Spleen (tissue), 11 donors: ENCODE measurements at regions not wholly inside any gene's neighbourhood (a gene's known extent, or its start where the extent isn't known, plus 50 kb on each side); places are given as distances from the start of the nearest gene placed in this dataset.

Source experiments
- DNase-seq: peaks from one replicate; pipeline ENCODE4 v3.0.0-alpha.2; 2020
- H3K27ac ChIP-seq, 8 donors: fragments of 200-600 bp; sonication (generic) in 7 of 8; 1 replicate in 4 of 8; 2 replicates in 4 of 8; pipeline versions ENCODE4 v1.5.0 to v1.8.0; 2016 to 2021; ENCODE audit warnings: inconsistent platforms in 4 of 8, mild to moderate bottlenecking in 4 of 8, moderate library complexity in 1 of 8
- H3K27me3 ChIP-seq, 7 donors: fragments of 200-600 bp; sonication (generic) in 6 of 7; replicated peaks in 1 of 7; 1 replicate in 4 of 7; 2 replicates in 3 of 7; pipeline versions ENCODE4 v1.5.0 to v1.8.0; 2016 to 2021; ENCODE audit warnings: inconsistent platforms in 3 of 7, mild to moderate bottlenecking in 1 of 7
- H3K36me3 ChIP-seq, 6 donors: fragments of 200-600 bp; sonication (generic) in 5 of 6; 1 replicate in 4 of 6; 2 replicates in 2 of 6; pipeline versions ENCODE4 v1.5.0 to v1.8.0; 2016 to 2021; ENCODE audit warnings: inconsistent platforms in 2 of 6
- H3K4me1 ChIP-seq, 6 donors: fragments of 200-600 bp; sonication (generic) in 5 of 6; 1 replicate in 3 of 6; 2 replicates in 3 of 6; pipeline versions ENCODE4 v1.5.0 to v1.8.0; 2016 to 2021; ENCODE audit warnings: inconsistent platforms in 3 of 6
- H3K4me3 ChIP-seq, 8 donors: fragments of 200-600 bp; sonication (generic) in 7 of 8; 1 replicate in 4 of 8; 2 replicates in 4 of 8; pipeline versions ENCODE4 v1.5.0 to v1.8.0; 2016 to 2021; ENCODE audit warnings: inconsistent platforms in 4 of 8, mild to moderate bottlenecking in 4 of 8, moderate library complexity in 2 of 8
- H3K9me3 ChIP-seq, 8 donors: fragments of 200-600 bp; sonication (generic) in 7 of 8; 1 replicate in 4 of 8; 2 replicates in 4 of 8; pipeline versions ENCODE4 v1.5.0 to v1.8.0; 2016 to 2021; ENCODE audit warnings: inconsistent platforms in 4 of 8
- CTCF ChIP-seq, 11 experiments: fragments of 200-600 bp in 7 of 11; fragments of 450-650 bp in 4 of 11; sonication (generic) in 4 of 11; IDR thresholded peaks in 8 of 11; conservative IDR thresholded peaks in 3 of 11; 1 replicate in 7 of 11; 2 replicates in 4 of 11; pipeline versions ENCODE4 v1.4.0 to v1.8.0; 2016 to 2021; ENCODE audit warnings: antibody characterized with exemption in 11 of 11, inconsistent platforms in 4 of 11, mild to moderate bottlenecking in 1 of 11
- POLR2A ChIP-seq, 3 donors: fragments of 450-650 bp; IDR thresholded peaks; one replicate each; pipeline ENCODE4 v1.5.1; 2017; ENCODE audit warnings: antibody characterized with exemption in 3 of 3, mild to moderate bottlenecking in 1 of 3
- POLR2AphosphoS5 ChIP-seq, 3 donors: sonication (generic); formaldehyde crosslinking; IDR thresholded peaks; one replicate each; pipeline ENCODE4 v1.5.1; 2017; ENCODE audit warnings: antibody characterized with exemption in 3 of 3
- WGBS, 5 donors: extraction: QIAGEN DNeasy Blood & Tissue Kit in 3 of 5; methylation state at CpG; one replicate each; pipeline versions ENCODE4 v1.1.5 to v1.1.7; 2013 to 2018; 5-methylcytosine and 5-hydroxymethylcytosine counted together
- intact Hi-C: fragments of 100-400 bp; cut with DNase I; formaldehyde crosslinking; loops from one replicate; pipeline ENCODE4 v1.15.0; 2023; ENCODE audit warnings: low total_unique reads
- donor health status: healthy with polysubstance abuse.
- donor health status: DM: no; HTN: no; CAD: no; lungs with moderate emphysema.
- donor health status: DM: no; HTN: no; CAD: no.
- donor health status: Bipolar disorder and iron deficiency.
- donor health status: healthy.
- donor health status: DM: no; HTN: no; CAD: no.
- donor health status: DM: yes; HTN: yes; CAD: no.

GRCh38 chr15:69552057-69552815 lies 99.6 kb downstream of the RPLP1 start:
- H3K36me3 ChIP-seq = no peaks in the 10 kb centered on the region
- no peak for DNase-seq
- 89 to 94% (median 92%) methylated on average over 10 of the region's 10 CpGs for WGBS, 5 donors
- H3K4me1 ChIP-seq = no peaks in the 10 kb centered on the region
- H3K9me3 ChIP-seq = peaks cover 0 to 30% (median 20%) of the 10 kb centered on the region in 8 donors
- H3K27me3 ChIP-seq = peaks cover 0 to 31% (median 0%) of the 10 kb centered on the region in 7 donors
- H3K4me3 ChIP-seq = no peak overlapping the region
- TF ChIP-seq POLR2A (IDR thresholded peaks at IDR 0.05) (no peak), POLR2AphosphoS5 (IDR thresholded peaks at IDR 0.05) (no peak), CTCF (IDR thresholded peaks at IDR 0.05 in 8 of 11, conservative IDR thresholded peaks at IDR 0.05 in 3 of 11) (no peak)
- intact Hi-C loops = no loop called here
- no peak overlapping the region for H3K27ac ChIP-seq

GRCh38 chr15:69553686-69554085 lies 101.1 kb downstream of the RPLP1 start:
- TF ChIP-seq CTCF (IDR thresholded peaks at IDR 0.05 in 8 of 11, conservative IDR thresholded peaks at IDR 0.05 in 3 of 11) (no peak), POLR2AphosphoS5 (IDR thresholded peaks at IDR 0.05) (no peak), POLR2A (IDR thresholded peaks at IDR 0.05) (no peak)
- Histone ChIP-seq H3K4me3 (no peak overlapping the region), H3K4me1 (no peaks in the 10 kb centered on the region), H3K36me3 (no peaks in the 10 kb centered on the region), H3K27me3 (peaks cover 0 to 17% (median 0%) of the 10 kb centered on the region in 7 donors), H3K9me3 (peaks cover 0 to 30% (median 20%) of the 10 kb centered on the region in 8 donors), H3K27ac (no peak overlapping the region)
- intact Hi-C loops = no loop called here
- 81 to 87% (median 86%) methylated on average over 4 of the region's 4 CpGs for WGBS, 5 donors
- no peak for DNase-seq

GRCh38 chr15:69554279-69554961 lies 101.8 kb downstream of the RPLP1 start:
- Histone ChIP-seq H3K4me1 (no peaks in the 10 kb centered on the region), H3K9me3 (peaks cover 0 to 30% (median 20%) of the 10 kb centered on the region in 8 donors), H3K27ac (no peak overlapping the region), H3K36me3 (no peaks in the 10 kb centered on the region), H3K4me3 (no peak overlapping the region), H3K27me3 (peaks cover 0 to 10% (median 0%) of the 10 kb centered on the region in 7 donors)
- intact Hi-C loops = no loop called here
- TF ChIP-seq POLR2A (IDR thresholded peaks at IDR 0.05) (no peak), CTCF (IDR thresholded peaks at IDR 0.05 in 8 of 11, conservative IDR thresholded peaks at IDR 0.05 in 3 of 11) (no peak), POLR2AphosphoS5 (IDR thresholded peaks at IDR 0.05) (no peak)
- 77 to 92% (median 87%) methylated on average over 7 of the region's 7 CpGs for WGBS, 5 donors
- DNase-seq = no peak

GRCh38 chr15:69555080-69555479 lies 102.5 kb downstream of the RPLP1 start:
- 94 to 97% (median 96%) methylated on average over 8 of the region's 8 CpGs for WGBS, 5 donors
- no peak for DNase-seq
- Histone ChIP-seq H3K9me3 (peaks cover 0 to 30% (median 20%) of the 10 kb centered on the region in 8 donors), H3K27ac (no peak overlapping the region), H3K4me3 (no peak overlapping the region), H3K27me3 (peaks cover 0 to 5% (median 0%) of the 10 kb centered on the region in 7 donors), H3K4me1 (no peaks in the 10 kb centered on the region), H3K36me3 (no peaks in the 10 kb centered on the region)
- intact Hi-C loops = no loop called here
- TF ChIP-seq POLR2AphosphoS5 (IDR thresholded peaks at IDR 0.05) (no peak), POLR2A (IDR thresholded peaks at IDR 0.05) (no peak), CTCF (IDR thresholded peaks at IDR 0.05 in 8 of 11, conservative IDR thresholded peaks at IDR 0.05 in 3 of 11) (no peak)
